ENCODE measurements at regions not wholly inside any gene's neighbourhood (a gene's known extent, or its start where the extent isn't known, plus 50 kb on each side); places are given as distances from the start of the nearest gene placed in this dataset.

DNA sequence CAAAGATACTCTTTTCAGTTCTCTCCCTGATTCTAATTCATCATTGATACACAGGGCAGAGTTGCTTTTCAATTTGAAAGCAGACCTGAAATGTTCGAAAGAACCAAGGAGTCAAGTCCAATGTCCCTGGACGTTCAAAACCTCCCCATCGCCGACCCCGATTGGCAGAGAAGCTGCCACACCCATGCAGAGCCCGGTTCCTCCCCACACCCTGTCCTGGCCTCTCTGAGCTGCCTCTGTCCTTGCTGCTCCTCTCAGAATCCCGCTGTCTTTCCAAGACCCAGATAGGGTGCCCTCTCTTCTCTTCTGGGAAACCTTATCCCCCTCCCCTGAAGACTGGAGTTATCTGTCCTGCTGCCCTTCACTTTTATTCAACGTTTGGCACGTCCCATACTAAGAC, 52.3 kb upstream of the CITED2 start:
- no peak overlapping the region for H3K4me3 ChIP-seq (ENCODE audit: low read length)

DNA sequence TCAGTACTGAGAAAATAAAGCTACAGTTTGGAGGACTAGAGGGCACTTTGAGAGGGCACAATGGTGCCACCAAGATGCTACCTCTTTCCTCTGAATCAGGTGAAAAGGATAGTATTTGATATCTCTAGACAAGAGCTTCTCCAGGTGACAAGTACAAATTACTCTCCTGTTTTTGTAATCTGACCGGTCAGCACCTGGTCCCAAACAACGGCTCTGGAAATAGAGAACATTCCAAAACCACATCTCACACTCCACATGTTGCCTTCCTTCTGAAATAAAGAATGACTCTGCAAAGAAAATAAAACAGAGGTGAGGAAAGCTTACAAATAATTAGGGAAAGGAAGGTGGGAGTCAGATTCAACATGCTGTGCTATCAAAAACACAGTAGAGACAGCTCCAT, 51.3 kb upstream of the CITED2 start:
- no peak for DNase-seq (ENCODE audit: low read depth)
- H3K4me3 ChIP-seq (ENCODE audit: low read length) = no peak overlapping the region
- no peak for TF ChIP-seq CTCF (conservative IDR thresholded peaks at IDR 0.05; ENCODE audit: low read depth, low read length)

More for the DNA sequence above, 52.3 kb upstream of the CITED2 start:
- no peak for DNase-seq (ENCODE audit: low read depth)
- no peak for TF ChIP-seq CTCF (conservative IDR thresholded peaks at IDR 0.05; ENCODE audit: low read depth, low read length)

DNA sequence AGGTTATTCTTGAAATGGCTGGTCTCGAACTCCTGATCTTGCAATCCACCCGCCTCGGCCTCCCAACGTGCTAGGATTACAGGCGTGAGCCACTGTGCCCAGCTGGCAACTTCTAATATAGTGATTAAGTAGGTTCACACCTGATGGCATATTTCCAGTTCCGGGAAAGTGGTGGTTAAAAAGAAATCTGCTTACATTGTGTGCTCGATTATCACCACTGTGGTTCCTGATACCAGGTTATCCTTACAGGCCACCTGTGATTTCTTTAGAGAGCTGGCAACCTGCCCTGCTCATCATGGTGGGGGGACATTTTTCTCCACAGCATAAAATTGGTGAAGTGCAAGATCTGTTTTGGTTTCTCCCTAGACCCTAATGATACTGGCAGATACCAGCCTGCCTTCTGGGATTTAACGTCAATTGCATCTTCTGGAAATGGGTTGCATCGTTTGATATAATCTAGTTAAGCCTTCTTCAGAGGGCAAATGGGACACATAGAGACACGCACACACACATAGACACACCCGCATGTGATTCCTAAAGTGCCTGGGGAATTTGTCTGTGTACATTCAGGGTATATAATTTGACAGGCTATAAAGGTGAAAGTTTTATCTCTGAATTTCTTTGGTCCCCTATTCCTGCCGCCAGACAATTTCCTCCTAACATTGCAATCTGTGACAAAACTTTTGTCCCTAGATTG, 49.7 kb upstream of the CITED2 start:
- no peak for DNase-seq (ENCODE audit: low read depth)
- H3K4me3 ChIP-seq (ENCODE audit: low read length) = no peak overlapping the region
- TF ChIP-seq CTCF (conservative IDR thresholded peaks at IDR 0.05; ENCODE audit: low read depth, low read length) = no peak
